H9 (cell line): ENCODE measurements at regions not wholly inside any gene's neighbourhood (a gene's known extent, or its start where the extent isn't known, plus 50 kb on each side); places are given as distances from the start of the nearest gene placed in this dataset.
A peak's percentile ranks its signal among the peaks of the same experiment; 100 is the strongest.
"Not testable (repeated sequence)": the region's sequence is repeated elsewhere in the genome, so short reads cannot be mapped to it uniquely, and the experiment has no call there.

Source experiments
- DNase-seq: peaks from one replicate; pipeline ENCODE4 v3.0.0-alpha.2; 2017
- H2AFZ ChIP-seq: one replicate; pipeline ENCODE4 v1.6.1; 2013; ENCODE audit warnings: mild to moderate bottlenecking, low read length, control low read depth, moderate library complexity
- H2AK5ac ChIP-seq: 2 replicates; pipeline ENCODE4 v1.6.1; 2013; ENCODE audit warnings: low read length, control low read depth, mixed read lengths; ENCODE audit not compliant: insufficient read length
- H2BK120ac ChIP-seq: one replicate; pipeline ENCODE4 v1.6.1; 2013; ENCODE audit warnings: low read depth, mild to moderate bottlenecking, low read length, control low read depth, inconsistent platforms; ENCODE audit not compliant: poor library complexity, severe bottlenecking
- H2BK12ac ChIP-seq: 2 replicates; pipeline ENCODE4 v1.6.1; 2013; ENCODE audit warnings: low read length, control low read depth, mixed read lengths, low read depth; ENCODE audit not compliant: insufficient read length
- H2BK15ac ChIP-seq: 2 replicates; pipeline ENCODE4 v1.6.1; 2013; ENCODE audit warnings: low read depth, low read length, control low read depth
- H2BK20ac ChIP-seq: one replicate; pipeline ENCODE4 v1.6.1; 2013; ENCODE audit warnings: low read depth, mild to moderate bottlenecking, low read length, control low read depth, inconsistent platforms; ENCODE audit not compliant: poor library complexity, severe bottlenecking
- H2BK5ac ChIP-seq: 2 replicates; pipeline ENCODE4 v1.6.1; 2013; ENCODE audit warnings: low read length, control low read depth, mixed read lengths; ENCODE audit not compliant: insufficient read length
- H3K14ac ChIP-seq: 2 replicates; pipeline ENCODE4 v1.6.1; 2013; ENCODE audit warnings: low read length, control low read depth; ENCODE audit not compliant: insufficient read depth
- H3K18ac ChIP-seq: 2 replicates; pipeline ENCODE4 v1.6.1; 2013; ENCODE audit warnings: low read depth, mild to moderate bottlenecking, mixed read lengths, low read length, control low read depth; ENCODE audit not compliant: insufficient read length
- H3K23ac ChIP-seq: 2 replicates; pipeline ENCODE4 v1.6.1; 2013; ENCODE audit warnings: low read length, control low read depth, mixed read lengths, low read depth; ENCODE audit not compliant: insufficient read length
- H3K23me2 ChIP-seq: 2 replicates; pipeline ENCODE4 v1.6.1; 2013; ENCODE audit warnings: low read depth, mild to moderate bottlenecking, mixed read lengths, low read length, control low read depth; ENCODE audit not compliant: insufficient read length, poor library complexity, severe bottlenecking
- H3K27ac ChIP-seq: 2 replicates; pipeline ENCODE4 v1.5.1; 2013; ENCODE audit warnings: low read length, control low read depth, mixed read lengths, low read depth; ENCODE audit not compliant: insufficient read length
- H3K27me3 ChIP-seq: 2 replicates; pipeline ENCODE4 v1.6.1; 2013; ENCODE audit warnings: low read length, control low read depth, inconsistent platforms; ENCODE audit not compliant: insufficient read depth
- H3K4ac ChIP-seq: 2 replicates; pipeline ENCODE4 v1.6.1; 2013; ENCODE audit warnings: low read depth, mild to moderate bottlenecking, control low read depth, inconsistent platforms, low read length, moderate library complexity
- H3K4me1 ChIP-seq: 2 replicates; pipeline ENCODE4 v1.6.1; 2013; ENCODE audit warnings: low read length, control low read depth, inconsistent platforms; ENCODE audit not compliant: insufficient read depth
- H3K4me2 ChIP-seq: 2 replicates; pipeline ENCODE4 v1.6.1; 2013; ENCODE audit warnings: low read length, control low read depth, mixed read lengths; ENCODE audit not compliant: insufficient read length, insufficient read depth
- H3K56ac ChIP-seq: 2 replicates; pipeline ENCODE4 v1.6.1; 2013; ENCODE audit warnings: low read depth, mild to moderate bottlenecking, mixed read lengths, low read length, control low read depth; ENCODE audit not compliant: insufficient read length
- H3K79me1 ChIP-seq: 2 replicates; pipeline ENCODE4 v1.6.1; 2013; ENCODE audit warnings: low read depth, mild to moderate bottlenecking, moderate library complexity, low read length, control low read depth, inconsistent platforms; ENCODE audit not compliant: insufficient read depth, poor library complexity, severe bottlenecking
- H3K79me2 ChIP-seq: 2 replicates; pipeline ENCODE4 v1.6.1; 2013; ENCODE audit warnings: low read length, control low read depth, inconsistent platforms; ENCODE audit not compliant: insufficient read depth
- H3K9ac ChIP-seq: 2 replicates; pipeline ENCODE4 v1.6.1; 2013; ENCODE audit warnings: low read length, control low read depth, mixed read lengths; ENCODE audit not compliant: insufficient read length; ENCODE audit errors: extremely low read depth
- H3K9me3 ChIP-seq: one replicate; pipeline ENCODE4 v1.6.1; 2013; ENCODE audit warnings: low read depth, low read length, inconsistent platforms; ENCODE audit not compliant: control insufficient read depth
- H3T11ph ChIP-seq: one replicate; pipeline ENCODE4 v1.6.1; 2013; ENCODE audit warnings: mild to moderate bottlenecking, low read length, control low read depth, inconsistent platforms
- H4K20me1 ChIP-seq: one replicate; pipeline ENCODE4 v1.6.1; 2013; ENCODE audit not compliant: control insufficient read depth, insufficient read length, insufficient read depth
- H4K5ac ChIP-seq: 2 replicates; pipeline ENCODE4 v1.6.1; 2013; ENCODE audit warnings: low read depth, mild to moderate bottlenecking, mixed read lengths, low read length, control low read depth; ENCODE audit not compliant: insufficient read length
- H4K8ac ChIP-seq: replicated peaks from 2 replicates; pipeline ENCODE4 v1.6.1; 2013; ENCODE audit warnings: low read length, control low read depth, mixed read lengths, low read depth; ENCODE audit not compliant: insufficient read length
- H4K91ac ChIP-seq: 2 replicates; pipeline ENCODE4 v1.6.1; 2013; ENCODE audit warnings: low read depth, mild to moderate bottlenecking, moderate library complexity, mixed read lengths, low read length, control low read depth; ENCODE audit not compliant: insufficient read length
- H3K27ac Mint-ChIP-seq, 3 experiments: 2 replicates in 2 of 3; 3 replicates in 1 of 3; pipeline ENCODE4 v1.8.0; 2020 to 2021; ENCODE audit warnings: mixed read lengths in 3 of 3, mild to moderate bottlenecking in 1 of 3, moderate library complexity in 1 of 3
- H3K27me3 Mint-ChIP-seq: 2 replicates; pipeline ENCODE4 v1.8.0; 2021; ENCODE audit warnings: low read depth, mild to moderate bottlenecking, moderate library complexity, mixed read lengths
- H3K36me3 Mint-ChIP-seq, 3 experiments: 2 replicates in 2 of 3; 3 replicates in 1 of 3; pipeline ENCODE4 v1.8.0; 2020 to 2021; ENCODE audit warnings: low read depth in 3 of 3, mixed read lengths in 3 of 3; ENCODE audit not compliant: insufficient read depth in 1 of 3
- H3K4me1 Mint-ChIP-seq, 2 experiments: 2 replicates each; pipeline ENCODE4 v1.8.0; 2020; ENCODE audit warnings: mixed read lengths in 2 of 2
- H3K4me3 Mint-ChIP-seq, 2 experiments: 2 replicates in 1 of 2; 3 replicates in 1 of 2; pipeline ENCODE4 v1.8.0; 2020 to 2021; ENCODE audit warnings: mild to moderate bottlenecking in 2 of 2, mixed read lengths in 2 of 2, moderate library complexity in 1 of 2
- H3K9me3 Mint-ChIP-seq, 2 experiments: 2 replicates in 1 of 2; 3 replicates in 1 of 2; pipeline ENCODE4 v1.8.0; 2020; ENCODE audit warnings: mild to moderate bottlenecking in 2 of 2, mixed read lengths in 2 of 2, moderate library complexity in 1 of 2
- CTCF ChIP-seq: fragments of 200-600 bp; sonication (generic); conservative IDR thresholded peaks from 3 replicates; pipeline ENCODE4 v1.8.0; 2021; ENCODE audit warnings: antibody characterized with exemption, mild to moderate bottlenecking
- WGBS: extraction: QIAGEN DNeasy Blood & Tissue Kit; methylation state at CpG from one replicate; pipeline ENCODE4 v1.1.7; 2013; ENCODE audit warnings: missing lambda C conversion rate, low lambda C conversion rate, mixed read lengths; ENCODE audit not compliant: insufficient read length; ENCODE audit errors: extremely low coverage; 5-methylcytosine and 5-hydroxymethylcytosine counted together

- no peaks in the 10 kb centered on the region for H4K20me1 ChIP-seq
- no peak overlapping the region for H3K27ac ChIP-seq
- H3T11ph ChIP-seq, result peak overlapping the region; percentile 82
- no peak overlapping the region for H3K23ac ChIP-seq
- H2AFZ ChIP-seq, result no peak overlapping the region
- no peak overlapping the region for H3K4ac ChIP-seq
- Mint-ChIP-seq H3K27me3 (no peaks in the 10 kb centered on the region), H3K27ac (no peak overlapping the region), H3K36me3 (peaks cover 6 to 14% (median 9%) of the 10 kb centered on the region in 3 experiments; a peak in 6 of 7 replicates), H3K9me3 (peaks cover 5 to 8% of the 10 kb centered on the region in 2 experiments; a peak in 4 of 5 replicates), H3K4me1 (peaks cover 19 to 22% of the 10 kb centered on the region in 2 experiments), H3K4me3 (no peak overlapping the region)
- no peak for TF ChIP-seq CTCF
- H3K14ac ChIP-seq, result no peak overlapping the region
- no peak overlapping the region for H2BK20ac ChIP-seq
- H2BK15ac ChIP-seq, result no peak overlapping the region
- H2BK5ac ChIP-seq, result no peak overlapping the region
- no peak overlapping the region for H3K4me2 ChIP-seq
- H4K5ac ChIP-seq, result no peak overlapping the region
- no peaks in the 10 kb centered on the region for H3K27me3 ChIP-seq
- H3K56ac ChIP-seq, result no peak overlapping the region
- no peak overlapping the region for H3K9ac ChIP-seq
- no peaks in the 10 kb centered on the region for H3K9me3 ChIP-seq
- H4K8ac ChIP-seq, result no peak overlapping the region
- DNase-seq, result no peak
- H3K4me1 ChIP-seq, result peaks cover 2% of the 10 kb centered on the region; the same call in 1 of the 2 replicates
- H4K91ac ChIP-seq, result no peak overlapping the region
- no peak overlapping the region for H2BK120ac ChIP-seq
- no peaks in the 10 kb centered on the region for H3K23me2 ChIP-seq
- H2AK5ac ChIP-seq, result no peak overlapping the region
- H3K18ac ChIP-seq, result no peak overlapping the region
- no peaks in the 10 kb centered on the region for H3K79me1 ChIP-seq
- no peaks in the 10 kb centered on the region for H3K79me2 ChIP-seq
- no peak overlapping the region for H2BK12ac ChIP-seq
Observed at GRCh38 chr9:85876628-85877027, 64.3 kb upstream of the NAA35 start.

GRCh38 chr9:85878872-85879597 lies 61.9 kb upstream of the NAA35 start:
- not testable (repeated sequence) for H3K79me1 ChIP-seq, H2BK120ac ChIP-seq, H2AFZ ChIP-seq, H3K4ac ChIP-seq, H2BK15ac ChIP-seq, H3K23ac ChIP-seq, H4K20me1 ChIP-seq, H3K27me3 Mint-ChIP-seq, H3K79me2 ChIP-seq, H3T11ph ChIP-seq, H3K4me1 ChIP-seq, H3K4me3 Mint-ChIP-seq, H3K27me3 ChIP-seq, H2AK5ac ChIP-seq, H2BK5ac ChIP-seq, H3K23me2 ChIP-seq, H3K27ac ChIP-seq, H3K4me2 ChIP-seq, H2BK20ac ChIP-seq, H3K18ac ChIP-seq, H4K8ac ChIP-seq, H3K14ac ChIP-seq, H3K56ac ChIP-seq, H4K91ac ChIP-seq, H4K5ac ChIP-seq, H3K9me3 ChIP-seq, H3K9ac ChIP-seq, H2BK12ac ChIP-seq
- H3K27ac Mint-ChIP-seq, result peak overlapping the region; percentile 90 to 97 (median 92)
- peaks cover 11 to 24% of the 10 kb centered on the region in 2 experiments; a peak in 4 of 5 replicates for H3K9me3 Mint-ChIP-seq
- H3K36me3 Mint-ChIP-seq, result peaks cover 14 to 31% (median 21%) of the 10 kb centered on the region in 3 experiments
- WGBS, result no CpG with 5 or more reads among the region's 5 CpGs
- DNase-seq, result peak; percentile 60
- peaks cover 21 to 22% of the 10 kb centered on the region in 2 experiments for H3K4me1 Mint-ChIP-seq
